ENCODE measurements at regions not wholly inside any gene's neighbourhood (a gene's known extent, or its start where the extent isn't known, plus 50 kb on each side); places are given as distances from the start of the nearest gene placed in this dataset.

DNA sequence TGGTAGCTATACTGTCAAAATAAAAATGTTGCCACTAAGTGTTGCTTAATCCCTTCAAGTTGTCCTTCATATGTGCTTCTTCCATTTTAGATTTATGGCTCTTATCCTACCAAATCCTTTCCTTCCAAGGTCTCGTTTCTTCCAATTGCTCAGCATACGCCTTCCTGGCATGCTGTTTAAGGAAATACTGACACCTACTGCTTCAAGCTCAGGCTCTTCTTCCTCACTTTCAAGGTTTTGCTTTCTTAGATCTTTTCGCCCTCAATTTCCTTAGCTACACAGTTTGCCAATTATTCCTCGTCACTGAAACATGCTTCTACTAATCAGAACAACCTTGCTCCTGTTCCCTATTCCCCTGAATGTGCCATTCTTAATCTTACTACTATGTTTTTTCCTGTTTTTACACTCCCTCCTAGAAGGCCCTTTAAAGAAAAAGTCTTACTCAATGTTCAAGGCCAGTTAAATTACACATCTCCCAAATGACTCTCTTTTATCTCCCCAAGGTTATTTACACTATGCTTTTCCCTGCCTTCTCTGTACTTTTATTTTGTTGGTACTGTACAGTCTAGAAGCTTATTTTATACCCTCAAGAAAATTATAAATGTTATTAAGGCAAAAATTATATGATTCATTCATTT, 343.1 kb downstream of the MZT1 start:
- no peaks in the 10 kb centered on the region for H3K36me3 ChIP-seq
- no peaks in the 10 kb centered on the region for H3K27me3 ChIP-seq
- H3K4me1 ChIP-seq: no peaks in the 10 kb centered on the region
- no peak overlapping the region for H3K4me3 ChIP-seq
- no peak overlapping the region for H3K27ac ChIP-seq
- no peaks in the 10 kb centered on the region for H3K9me3 ChIP-seq
- H3K9ac ChIP-seq (ENCODE audit: low read depth in 2 of 2, low read length in 2 of 2): no peak overlapping the region
- TF ChIP-seq, protein P1, sequence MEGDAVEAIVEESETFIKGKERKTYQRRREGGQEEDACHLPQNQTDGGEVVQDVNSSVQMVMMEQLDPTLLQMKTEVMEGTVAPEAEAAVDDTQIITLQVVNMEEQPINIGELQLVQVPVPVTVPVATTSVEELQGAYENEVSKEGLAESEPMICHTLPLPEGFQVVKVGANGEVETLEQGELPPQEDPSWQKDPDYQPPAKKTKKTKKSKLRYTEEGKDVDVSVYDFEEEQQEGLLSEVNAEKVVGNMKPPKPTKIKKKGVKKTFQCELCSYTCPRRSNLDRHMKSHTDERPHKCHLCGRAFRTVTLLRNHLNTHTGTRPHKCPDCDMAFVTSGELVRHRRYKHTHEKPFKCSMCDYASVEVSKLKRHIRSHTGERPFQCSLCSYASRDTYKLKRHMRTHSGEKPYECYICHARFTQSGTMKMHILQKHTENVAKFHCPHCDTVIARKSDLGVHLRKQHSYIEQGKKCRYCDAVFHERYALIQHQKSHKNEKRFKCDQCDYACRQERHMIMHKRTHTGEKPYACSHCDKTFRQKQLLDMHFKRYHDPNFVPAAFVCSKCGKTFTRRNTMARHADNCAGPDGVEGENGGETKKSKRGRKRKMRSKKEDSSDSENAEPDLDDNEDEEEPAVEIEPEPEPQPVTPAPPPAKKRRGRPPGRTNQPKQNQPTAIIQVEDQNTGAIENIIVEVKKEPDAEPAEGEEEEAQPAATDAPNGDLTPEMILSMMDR (IDR thresholded peaks at IDR 0.05): no peak
- DNase-seq: no peak
- intact Hi-C loops (cut with DNase I): no loop called here

DNA sequence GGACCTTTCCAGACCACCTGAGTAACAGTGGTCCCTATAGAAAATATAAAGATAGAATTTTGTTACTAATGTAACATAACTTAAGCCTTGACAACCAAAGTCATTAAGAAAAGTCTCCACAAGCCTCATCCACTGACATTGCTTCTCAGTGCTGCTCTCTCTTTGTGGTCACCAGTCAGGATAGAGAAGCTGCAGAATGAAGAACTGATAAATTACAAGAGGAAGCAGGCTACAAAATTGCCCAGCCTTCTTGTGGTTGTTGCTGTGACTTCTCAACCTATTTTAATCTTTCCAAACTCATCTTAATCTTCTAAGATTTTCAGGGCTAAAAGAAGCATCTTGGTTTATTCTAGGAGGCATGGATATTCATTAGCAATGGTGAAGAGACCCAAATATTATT, 343.8 kb downstream of the MZT1 start:
- H3K9me3 ChIP-seq: no peaks in the 10 kb centered on the region
- TF ChIP-seq, protein P1 (IDR thresholded peaks at IDR 0.05): no peak
- no peaks in the 10 kb centered on the region for H3K36me3 ChIP-seq
- intact Hi-C loops (cut with DNase I): no loop called here
- H3K9ac ChIP-seq (ENCODE audit: low read depth in 2 of 2, low read length in 2 of 2): no peak overlapping the region
- H3K4me1 ChIP-seq: no peaks in the 10 kb centered on the region
- no peak overlapping the region for H3K27ac ChIP-seq
- no peak for DNase-seq
- H3K4me3 ChIP-seq: no peak overlapping the region
- no peaks in the 10 kb centered on the region for H3K27me3 ChIP-seq

- DNase-seq: no peak
- no peaks in the 10 kb centered on the region for H3K9me3 ChIP-seq
- H3K9ac ChIP-seq (ENCODE audit: low read depth in 2 of 2, low read length in 2 of 2): no peak overlapping the region
- H3K27me3 ChIP-seq: no peaks in the 10 kb centered on the region
- H3K4me3 ChIP-seq: no peak overlapping the region
- TF ChIP-seq, protein P1 (IDR thresholded peaks at IDR 0.05): no peak
- H3K36me3 ChIP-seq: no peaks in the 10 kb centered on the region
- H3K27ac ChIP-seq: no peak overlapping the region
- no peaks in the 10 kb centered on the region for H3K4me1 ChIP-seq
- intact Hi-C loops (cut with DNase I): no loop called here
Measured at GRCh38 chr13:72379581-72379980, 347.8 kb downstream of the MZT1 start.

DNA sequence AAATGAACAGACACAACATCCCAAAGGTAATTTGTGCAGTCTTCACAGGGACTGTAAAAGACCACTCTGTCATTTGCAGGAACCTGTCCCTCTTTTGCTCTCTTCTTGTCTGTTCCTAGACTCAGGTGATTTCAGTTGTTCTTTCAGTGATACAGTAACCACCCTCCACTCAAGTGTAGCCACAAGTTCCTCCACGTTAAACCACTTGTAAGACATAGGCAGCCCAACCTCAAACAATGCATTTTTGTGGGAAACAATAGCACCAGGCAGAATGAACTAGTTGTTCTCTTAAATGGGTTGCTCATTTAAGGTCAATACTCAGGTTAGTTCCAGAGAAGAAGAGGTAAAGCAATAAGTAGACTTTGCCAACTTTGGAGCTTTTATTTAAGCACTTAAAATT, 359.4 kb downstream of the MZT1 start:
- no peak overlapping the region for H3K9ac ChIP-seq (ENCODE audit: low read depth in 2 of 2, low read length in 2 of 2)
- H3K4me1 ChIP-seq: no peaks in the 10 kb centered on the region
- no peaks in the 10 kb centered on the region for H3K9me3 ChIP-seq
- no peak overlapping the region for H3K4me3 ChIP-seq
- TF ChIP-seq, protein P1 (IDR thresholded peaks at IDR 0.05): no peak
- no peaks in the 10 kb centered on the region for H3K27me3 ChIP-seq
- no peaks in the 10 kb centered on the region for H3K36me3 ChIP-seq
- intact Hi-C loops (cut with DNase I): no loop called here
- H3K27ac ChIP-seq: no peak overlapping the region
- no peak for DNase-seq

DNA sequence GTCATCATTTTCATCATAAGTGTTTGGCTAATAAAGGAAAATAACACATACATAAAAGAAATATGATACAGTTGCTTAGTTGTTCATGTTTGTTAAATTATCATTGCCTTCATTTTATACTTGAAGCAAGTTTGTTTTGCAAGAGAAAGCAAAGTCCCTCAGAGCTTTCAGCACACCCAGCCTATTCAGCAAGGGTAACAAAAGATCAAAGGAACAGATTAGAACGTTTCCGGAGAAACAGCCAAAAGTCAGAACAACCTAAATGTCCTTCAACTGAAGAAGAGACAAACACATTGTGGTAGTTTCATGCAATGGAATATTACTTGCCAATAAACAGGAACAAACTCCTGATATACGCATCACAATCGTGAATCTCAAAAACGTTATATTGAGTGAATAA, 380.7 kb downstream of the MZT1 start:
- TF ChIP-seq, protein P1 (IDR thresholded peaks at IDR 0.05): no peak
- no peaks in the 10 kb centered on the region for H3K4me1 ChIP-seq
- H3K27me3 ChIP-seq: no peaks in the 10 kb centered on the region
- intact Hi-C loops (cut with DNase I): no loop called here
- no peak for DNase-seq
- no peaks in the 10 kb centered on the region for H3K9me3 ChIP-seq
- no peaks in the 10 kb centered on the region for H3K36me3 ChIP-seq
- H3K4me3 ChIP-seq: no peak overlapping the region
- no peak overlapping the region for H3K27ac ChIP-seq
- H3K9ac ChIP-seq (ENCODE audit: low read depth in 2 of 2, low read length in 2 of 2): no peak overlapping the region

Measured in colonic mucosa (tissue), 4 donors.